ENCODE measurements at regions not wholly inside any gene's neighbourhood (a gene's known extent, or its start where the extent isn't known, plus 50 kb on each side); places are given as distances from the start of the nearest gene placed in this dataset.

GRCh38 chr3:181040030-181040429 is 50.5 kb upstream of the DNAJC19 start:
- no peak for TF ChIP-seq POLR2A (IDR thresholded peaks at IDR 0.05; ENCODE audit: low read length)
- no peak for TF ChIP-seq GATA1 (IDR thresholded peaks at IDR 0.05; ENCODE audit: low read depth, low read length)
